Bronchial epithelial cell (primary cell): ENCODE measurements at regions not wholly inside any gene's neighbourhood (a gene's known extent, or its start where the extent isn't known, plus 50 kb on each side); places are given as distances from the start of the nearest gene placed in this dataset.
"Not testable (repeated sequence)": the region's sequence is repeated elsewhere in the genome, so short reads cannot be mapped to it uniquely, and the experiment has no call there.

Experiments
- DNase-seq: peaks from one replicate; pipeline ENCODE4 v3.0.0-alpha.2; 2010; ENCODE audit warnings: low read depth
- FAIRE-seq: peaks from 2 replicates; lab custom pipeline; 2011; peaks lifted over from hg19 to GRCh38; lab: Jason Lieb, UNC
- H3K27me3 ChIP-seq: 2 replicates; pipeline ENCODE4 v1.5.1; 2011; ENCODE audit warnings: low read length; ENCODE audit not compliant: control insufficient read depth, insufficient read depth
- H3K36me3 ChIP-seq: 2 replicates; pipeline ENCODE4 v1.5.1; 2011; ENCODE audit warnings: low read length; ENCODE audit not compliant: control insufficient read depth, insufficient read depth
- H3K4me3 ChIP-seq: 2 replicates; pipeline ENCODE4 v1.5.1; 2011; ENCODE audit warnings: mild to moderate bottlenecking, low read depth, low read length, control low read depth
- TF ChIP-seq, protein P1 (sequence below): IDR thresholded peaks from 2 replicates; pipeline ENCODE4 v1.5.1; 2011; ENCODE audit warnings: mild to moderate bottlenecking, moderate library complexity, low read length, control low read depth, inconsistent platforms; ENCODE audit not compliant: insufficient read depth, severe bottlenecking

- H3K4me3 ChIP-seq, result no peak overlapping the region
- H3K36me3 ChIP-seq, result no peaks in the 10 kb centered on the region
- FAIRE-seq (no peak), DNase-seq (no peak)
- no peaks in the 10 kb centered on the region for H3K27me3 ChIP-seq
- TF ChIP-seq, protein P1, sequence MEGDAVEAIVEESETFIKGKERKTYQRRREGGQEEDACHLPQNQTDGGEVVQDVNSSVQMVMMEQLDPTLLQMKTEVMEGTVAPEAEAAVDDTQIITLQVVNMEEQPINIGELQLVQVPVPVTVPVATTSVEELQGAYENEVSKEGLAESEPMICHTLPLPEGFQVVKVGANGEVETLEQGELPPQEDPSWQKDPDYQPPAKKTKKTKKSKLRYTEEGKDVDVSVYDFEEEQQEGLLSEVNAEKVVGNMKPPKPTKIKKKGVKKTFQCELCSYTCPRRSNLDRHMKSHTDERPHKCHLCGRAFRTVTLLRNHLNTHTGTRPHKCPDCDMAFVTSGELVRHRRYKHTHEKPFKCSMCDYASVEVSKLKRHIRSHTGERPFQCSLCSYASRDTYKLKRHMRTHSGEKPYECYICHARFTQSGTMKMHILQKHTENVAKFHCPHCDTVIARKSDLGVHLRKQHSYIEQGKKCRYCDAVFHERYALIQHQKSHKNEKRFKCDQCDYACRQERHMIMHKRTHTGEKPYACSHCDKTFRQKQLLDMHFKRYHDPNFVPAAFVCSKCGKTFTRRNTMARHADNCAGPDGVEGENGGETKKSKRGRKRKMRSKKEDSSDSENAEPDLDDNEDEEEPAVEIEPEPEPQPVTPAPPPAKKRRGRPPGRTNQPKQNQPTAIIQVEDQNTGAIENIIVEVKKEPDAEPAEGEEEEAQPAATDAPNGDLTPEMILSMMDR, result no peak
These were observed 328.6 kb downstream of the CRPPA start for GRCh38 chr7:16092711-16093110.

DNA sequence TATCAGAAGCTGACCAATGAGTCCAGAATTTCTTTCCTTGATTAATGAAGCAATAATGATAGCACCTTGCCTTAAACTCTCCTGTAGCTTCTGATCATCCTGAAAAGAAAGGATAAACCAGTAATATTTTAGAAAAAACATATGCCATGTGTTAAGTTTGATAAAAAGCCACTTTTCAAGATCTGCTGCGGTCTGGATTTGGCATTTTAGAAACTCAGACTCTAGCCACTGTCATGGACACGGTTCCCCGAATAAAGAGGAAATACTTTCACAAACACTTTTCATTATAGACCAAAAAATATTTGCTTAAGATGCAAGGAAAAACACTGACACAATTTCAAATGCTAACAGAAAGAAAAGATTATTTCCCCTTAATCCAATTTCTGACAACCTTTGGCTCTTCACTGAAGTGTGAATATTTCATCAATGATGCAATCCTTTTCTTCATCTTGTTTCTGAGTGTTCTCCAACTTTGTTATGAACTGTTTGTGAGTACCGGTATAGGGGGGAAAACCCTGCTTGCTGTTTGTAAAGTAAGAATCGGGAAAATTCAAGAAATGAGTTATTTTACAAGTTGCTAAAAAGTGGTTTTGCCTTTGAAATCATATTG, 329.5 kb downstream of the CRPPA start:
- no peak overlapping the region for H3K4me3 ChIP-seq
- FAIRE-seq (no peak), DNase-seq (no peak)
- H3K27me3 ChIP-seq, result no peaks in the 10 kb centered on the region
- no peaks in the 10 kb centered on the region for H3K36me3 ChIP-seq
- TF ChIP-seq, protein P1, result no peak

- H3K4me3 ChIP-seq, result no peak overlapping the region
- no peaks in the 10 kb centered on the region for H3K27me3 ChIP-seq
- H3K36me3 ChIP-seq, result no peaks in the 10 kb centered on the region
- TF ChIP-seq, protein P1, result no peak
- FAIRE-seq, result no peak
- DNase-seq, result no peak
These were observed 331.5 kb downstream of the CRPPA start for GRCh38 chr7:16089801-16090200.

DNA sequence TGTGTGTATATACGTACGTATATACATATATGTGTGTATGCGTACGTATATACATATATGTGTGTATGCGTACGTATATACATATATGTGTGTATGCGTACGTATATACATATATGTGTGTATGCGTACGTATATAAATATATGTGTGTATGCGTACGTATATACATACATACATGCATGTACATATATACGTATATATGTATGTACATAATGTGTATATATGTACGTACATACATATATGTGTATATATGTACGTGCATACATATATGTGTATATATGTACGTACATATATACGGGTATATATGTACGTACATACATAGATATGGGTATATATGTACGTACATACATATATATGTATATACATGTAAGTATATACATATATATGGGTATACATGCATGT, 332.1 kb downstream of the CRPPA start:
- H3K36me3 ChIP-seq, result no peaks in the 10 kb centered on the region
- TF ChIP-seq, protein P1, result no peak
- no peak overlapping the region for H3K4me3 ChIP-seq
- no peak for FAIRE-seq
- DNase-seq, result no peak
- no peaks in the 10 kb centered on the region for H3K27me3 ChIP-seq

DNA sequence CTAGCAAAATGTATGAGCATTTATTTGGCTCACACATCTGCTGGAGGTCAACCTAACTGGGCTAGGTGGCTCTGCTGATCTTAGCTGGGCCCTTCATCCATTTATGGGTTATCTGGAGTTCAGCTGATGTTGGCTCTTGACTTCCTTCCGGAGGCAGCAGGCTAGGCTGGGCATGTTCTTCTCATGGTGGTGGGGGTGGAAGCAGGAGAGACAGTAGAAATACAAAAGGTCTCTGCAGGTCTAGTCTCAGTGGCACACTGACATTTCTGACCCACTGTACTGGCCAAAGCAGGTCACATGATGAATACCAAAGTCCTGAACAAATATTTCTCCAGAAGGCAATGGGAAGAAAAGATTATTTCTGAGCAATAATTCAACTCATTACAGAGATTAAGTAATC, 334.6 kb downstream of the CRPPA start:
- no peak overlapping the region for H3K4me3 ChIP-seq
- no peaks in the 10 kb centered on the region for H3K27me3 ChIP-seq
- DNase-seq, result peak; percentile 54
- H3K36me3 ChIP-seq, result no peaks in the 10 kb centered on the region
- FAIRE-seq, result no peak
- TF ChIP-seq, protein P1, result no peak

GRCh38 chr7:16085780-16086179, 335.6 kb downstream of the CRPPA start:
- H3K36me3 ChIP-seq, FAIRE-seq, H3K27me3 ChIP-seq, H3K4me3 ChIP-seq, DNase-seq: not testable (repeated sequence)
